ENCODE measurements at regions not wholly inside any gene's neighbourhood (a gene's known extent, or its start where the extent isn't known, plus 50 kb on each side); places are given as distances from the start of the nearest gene placed in this dataset.

GRCh38 chr7:119802147-119802546, 470.8 kb upstream of the KCND2 start:
- Histone ChIP-seq H3K4me2 (ENCODE audit: low read length) (no peak overlapping the region), H3K4me1 (ENCODE audit: control insufficient read depth, low read length) (no peaks in the 10 kb centered on the region), H3K4me3 (ENCODE audit: low read length) (no peak overlapping the region), H3K9me2 (replicated peaks; ENCODE audit: control insufficient read depth, low read length) (no peaks in the 10 kb centered on the region), H3F3A (ENCODE audit: control insufficient read depth, insufficient read depth) (no peaks in the 10 kb centered on the region), H3K27ac (ENCODE audit: low read depth, low read length) (no peak overlapping the region), H4K20me1 (ENCODE audit: control insufficient read depth, insufficient read depth, low read depth, low read length) (no peaks in the 10 kb centered on the region), H3K79me2 (ENCODE audit: control insufficient read depth, low read length) (no peaks in the 10 kb centered on the region), H3K36me3 (ENCODE audit: control insufficient read depth, low read length) (no peaks in the 10 kb centered on the region), H3K27me3 (ENCODE audit: control insufficient read depth, low read length) (no peaks in the 10 kb centered on the region), H3K9me3 (ENCODE audit: control insufficient read depth, insufficient read depth, low read length) (peaks cover 5% of the 10 kb centered on the region; the same call in 1 of the 2 replicates)
- TF ChIP-seq CTCF (IDR thresholded peaks at IDR 0.05; ENCODE audit: low read depth, low read length, poor library complexity, severe bottlenecking) (no peak), EZH2phosphoT487 (IDR thresholded peaks at IDR 0.05; ENCODE audit: borderline replicate concordance, low read length) (no peak)

GRCh38 chr7:119825091-119825655, 447.8 kb upstream of the KCND2 start:
- no peaks in the 10 kb centered on the region for H3K4me1 ChIP-seq (ENCODE audit: control insufficient read depth, low read length)
- H3F3A ChIP-seq (ENCODE audit: control insufficient read depth, insufficient read depth), result no peaks in the 10 kb centered on the region
- no peaks in the 10 kb centered on the region for H3K27me3 ChIP-seq (ENCODE audit: control insufficient read depth, low read length)
- H3K79me2 ChIP-seq (ENCODE audit: control insufficient read depth, low read length), result no peaks in the 10 kb centered on the region
- H4K20me1 ChIP-seq (ENCODE audit: control insufficient read depth, insufficient read depth, low read depth, low read length), result no peaks in the 10 kb centered on the region
- no peak overlapping the region for H3K27ac ChIP-seq (ENCODE audit: low read depth, low read length)
- TF ChIP-seq CTCF (IDR thresholded peaks at IDR 0.05; ENCODE audit: low read depth, low read length, poor library complexity, severe bottlenecking), result no peak
- TF ChIP-seq EZH2phosphoT487 (IDR thresholded peaks at IDR 0.05; ENCODE audit: borderline replicate concordance, low read length), result no peak
- no peaks in the 10 kb centered on the region; the same call in 1 of the 2 replicates for H3K9me3 ChIP-seq (ENCODE audit: control insufficient read depth, insufficient read depth, low read length)
- H3K4me3 ChIP-seq (ENCODE audit: low read length), result no peak overlapping the region
- no peaks in the 10 kb centered on the region for H3K36me3 ChIP-seq (ENCODE audit: control insufficient read depth, low read length)
- no peak overlapping the region for H3K4me2 ChIP-seq (ENCODE audit: low read length)
- no peaks in the 10 kb centered on the region for H3K9me2 ChIP-seq (replicated peaks; ENCODE audit: control insufficient read depth, low read length)

- Histone ChIP-seq H3K36me3 (ENCODE audit: control insufficient read depth, low read length) (no peaks in the 10 kb centered on the region), H3K79me2 (ENCODE audit: control insufficient read depth, low read length) (no peaks in the 10 kb centered on the region), H3K9me3 (ENCODE audit: control insufficient read depth, insufficient read depth, low read length) (no peaks in the 10 kb centered on the region), H3K4me2 (ENCODE audit: low read length) (no peak overlapping the region), H4K20me1 (ENCODE audit: control insufficient read depth, insufficient read depth, low read depth, low read length) (no peaks in the 10 kb centered on the region), H3K9me2 (replicated peaks; ENCODE audit: control insufficient read depth, low read length) (no peaks in the 10 kb centered on the region), H3K27ac (ENCODE audit: low read depth, low read length) (no peak overlapping the region), H3K4me1 (ENCODE audit: control insufficient read depth, low read length) (no peaks in the 10 kb centered on the region), H3K27me3 (ENCODE audit: control insufficient read depth, low read length) (no peaks in the 10 kb centered on the region), H3F3A (ENCODE audit: control insufficient read depth, insufficient read depth) (no peaks in the 10 kb centered on the region), H3K4me3 (ENCODE audit: low read length) (no peak overlapping the region)
- no peak for TF ChIP-seq EZH2phosphoT487 (IDR thresholded peaks at IDR 0.05; ENCODE audit: borderline replicate concordance, low read length)
- no peak for TF ChIP-seq CTCF (IDR thresholded peaks at IDR 0.05; ENCODE audit: low read depth, low read length, poor library complexity, severe bottlenecking)
Observed at GRCh38 chr7:119826547-119826946, 446.4 kb upstream of the KCND2 start.

Data from DOHH2 (cell line).